ENCODE measurements at regions not wholly inside any gene's neighbourhood (a gene's known extent, or its start where the extent isn't known, plus 50 kb on each side); places are given as distances from the start of the nearest gene placed in this dataset.

GRCh38 chr1:196007763-196008162 lies 600.5 kb downstream of the KCNT2 start:
- TF ChIP-seq CTCF (IDR thresholded peaks at IDR 0.05; ENCODE audit: low read length) (no peak), EZH2 (IDR thresholded peaks at IDR 0.05; ENCODE audit: borderline replicate concordance, low read length) (no peak)
